ENCODE measurements at regions not wholly inside any gene's neighbourhood (a gene's known extent, or its start where the extent isn't known, plus 50 kb on each side); places are given as distances from the start of the nearest gene placed in this dataset.

DNA sequence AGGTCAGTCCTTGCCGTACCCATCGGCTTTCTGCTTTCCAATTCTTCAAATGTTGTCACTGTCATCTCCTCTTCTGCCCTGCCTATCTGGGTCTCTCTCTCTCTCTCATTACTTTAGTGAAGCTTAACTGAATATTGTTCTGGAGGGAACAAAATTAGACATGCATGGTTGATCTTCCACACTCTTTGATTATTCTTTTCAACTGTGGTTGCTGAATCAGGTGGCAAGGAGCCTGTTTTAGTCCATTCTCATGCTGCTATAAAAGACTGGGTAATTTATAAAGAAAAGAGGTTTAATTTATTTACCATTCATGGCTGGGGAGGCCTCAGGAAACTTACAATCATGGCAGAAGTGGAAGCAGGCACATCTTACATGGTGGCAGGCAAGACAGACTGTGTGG, 157.9 kb downstream of the ARL4C start:
- TF ChIP-seq, protein P1, sequence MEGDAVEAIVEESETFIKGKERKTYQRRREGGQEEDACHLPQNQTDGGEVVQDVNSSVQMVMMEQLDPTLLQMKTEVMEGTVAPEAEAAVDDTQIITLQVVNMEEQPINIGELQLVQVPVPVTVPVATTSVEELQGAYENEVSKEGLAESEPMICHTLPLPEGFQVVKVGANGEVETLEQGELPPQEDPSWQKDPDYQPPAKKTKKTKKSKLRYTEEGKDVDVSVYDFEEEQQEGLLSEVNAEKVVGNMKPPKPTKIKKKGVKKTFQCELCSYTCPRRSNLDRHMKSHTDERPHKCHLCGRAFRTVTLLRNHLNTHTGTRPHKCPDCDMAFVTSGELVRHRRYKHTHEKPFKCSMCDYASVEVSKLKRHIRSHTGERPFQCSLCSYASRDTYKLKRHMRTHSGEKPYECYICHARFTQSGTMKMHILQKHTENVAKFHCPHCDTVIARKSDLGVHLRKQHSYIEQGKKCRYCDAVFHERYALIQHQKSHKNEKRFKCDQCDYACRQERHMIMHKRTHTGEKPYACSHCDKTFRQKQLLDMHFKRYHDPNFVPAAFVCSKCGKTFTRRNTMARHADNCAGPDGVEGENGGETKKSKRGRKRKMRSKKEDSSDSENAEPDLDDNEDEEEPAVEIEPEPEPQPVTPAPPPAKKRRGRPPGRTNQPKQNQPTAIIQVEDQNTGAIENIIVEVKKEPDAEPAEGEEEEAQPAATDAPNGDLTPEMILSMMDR (IDR thresholded peaks at IDR 0.05; ENCODE audit: low read length): no peak
- no peak for TF ChIP-seq EZH2 (optimal IDR thresholded peaks at IDR 0.05; ENCODE audit: low read depth, low read length)
